GM12891 (cell line): ENCODE measurements at regions not wholly inside any gene's neighbourhood (a gene's known extent, or its start where the extent isn't known, plus 50 kb on each side); places are given as distances from the start of the nearest gene placed in this dataset.

Experiments
- POLR2A ChIP-seq: IDR thresholded peaks from 2 replicates; pipeline ENCODE4 v1.6.1; 2011; ENCODE audit warnings: low read depth, low read length, control low read depth
- POLR2AphosphoS5 ChIP-seq: IDR thresholded peaks from 2 replicates; pipeline ENCODE4 v1.6.1; 2011; ENCODE audit warnings: low read depth, low read length, control low read depth
- POU2F2 ChIP-seq: IDR thresholded peaks from 2 replicates; pipeline ENCODE4 v1.6.1; 2011; ENCODE audit warnings: low read depth, mild to moderate bottlenecking, control low read depth, low read length, moderate library complexity
- TAF1 ChIP-seq: IDR thresholded peaks from 2 replicates; pipeline ENCODE4 v1.6.1; 2011; ENCODE audit warnings: low read depth, low read length, control low read depth

- TF ChIP-seq POLR2AphosphoS5 = no peak
- TF ChIP-seq TAF1 = no peak
- no peak for TF ChIP-seq POLR2A
- no peak for TF ChIP-seq POU2F2
Observed at GRCh38 chr5:18074961-18075360, 440.7 kb downstream of the TAF11L14 start.
